Psoas muscle (tissue), 7 donors: ENCODE measurements at regions not wholly inside any gene's neighbourhood (a gene's known extent, or its start where the extent isn't known, plus 50 kb on each side); places are given as distances from the start of the nearest gene placed in this dataset.

Experiments
- ATAC-seq, 4 donors: fragments of 200-7000 bp; cut with Tn5 transposase; one replicate each; pipeline ENCODE4 v1.9.1; 2020; ENCODE audit warnings: moderate library complexity in 3 of 4, mild to moderate bottlenecking in 2 of 4
- DNase-seq, 2 donors: peaks; one replicate each; pipeline ENCODE4 v3.0.0-alpha.2; 2020
- H3K27ac ChIP-seq: fragments of 200-600 bp; one replicate; pipeline ENCODE4 v1.8.0; 2022
- H3K27me3 ChIP-seq, 3 donors: fragments of 200-600 bp in 1 of 3; one replicate each; pipeline versions ENCODE4 v1.6.1 to v1.8.0; 2013 to 2022; ENCODE audit warnings: low read length in 2 of 3, mild to moderate bottlenecking in 2 of 3, moderate library complexity in 1 of 3; ENCODE audit not compliant: insufficient read depth in 3 of 3
- H3K36me3 ChIP-seq, 2 donors: fragments of 200-600 bp in 1 of 2; one replicate each; pipeline versions ENCODE4 v1.6.1 to v1.8.0; 2013 to 2022; ENCODE audit warnings: low read depth in 1 of 2, mild to moderate bottlenecking in 1 of 2, moderate library complexity in 1 of 2; ENCODE audit not compliant: insufficient read depth in 1 of 2
- H3K4me1 ChIP-seq: fragments of 200-600 bp; one replicate; pipeline ENCODE4 v1.8.0; 2022
- H3K4me3 ChIP-seq: fragments of 200-600 bp; one replicate; pipeline ENCODE4 v1.8.0; 2022; ENCODE audit warnings: mild to moderate bottlenecking
- H3K9me3 ChIP-seq: fragments of 200-600 bp; one replicate; pipeline ENCODE4 v1.8.0; 2022
- WGBS, 3 donors: extraction: QIAGEN DNeasy Blood & Tissue Kit; methylation state at CpG; one replicate each; pipeline versions ENCODE4 v1.1.6 to v1.1.7; 2013; 5-methylcytosine and 5-hydroxymethylcytosine counted together
- intact Hi-C, 2 donors: fragments of 100-400 bp; cut with DNase I; formaldehyde crosslinking; loops; one replicate each; pipeline versions ENCODE4 v1.11.0 to v1.14.2; 2022
- TF ChIP-seq, protein P1 (sequence below): fragments of 200-600 bp; IDR thresholded peaks from one replicate; pipeline ENCODE4 v1.8.0; 2022; ENCODE audit warnings: antibody characterized with exemption
- donor health status: healthy with polysubstance abuse.
- donor health status: DM: no; HTN: no; CAD: no; lungs with moderate emphysema.
- donor health status: Bipolar disorder and iron deficiency.
- donor health status: healthy.
- donor health status: DM: yes; HTN: yes; CAD: no.
- donor health status: DM: no; HTN: no; CAD: no.
- donor health status: DM: yes; HTN: yes; CAD: no.

- Histone ChIP-seq H3K27ac (no peak overlapping the region), H3K9me3 (peaks cover under 1% of the 10 kb centered on the region), H3K4me3 (no peak overlapping the region), H3K27me3 (no peaks in the 10 kb centered on the region), H3K4me1 (no peaks in the 10 kb centered on the region), H3K36me3 (no peaks in the 10 kb centered on the region)
- ATAC-seq (no peak), DNase-seq (no peak)
- TF ChIP-seq, protein P1, sequence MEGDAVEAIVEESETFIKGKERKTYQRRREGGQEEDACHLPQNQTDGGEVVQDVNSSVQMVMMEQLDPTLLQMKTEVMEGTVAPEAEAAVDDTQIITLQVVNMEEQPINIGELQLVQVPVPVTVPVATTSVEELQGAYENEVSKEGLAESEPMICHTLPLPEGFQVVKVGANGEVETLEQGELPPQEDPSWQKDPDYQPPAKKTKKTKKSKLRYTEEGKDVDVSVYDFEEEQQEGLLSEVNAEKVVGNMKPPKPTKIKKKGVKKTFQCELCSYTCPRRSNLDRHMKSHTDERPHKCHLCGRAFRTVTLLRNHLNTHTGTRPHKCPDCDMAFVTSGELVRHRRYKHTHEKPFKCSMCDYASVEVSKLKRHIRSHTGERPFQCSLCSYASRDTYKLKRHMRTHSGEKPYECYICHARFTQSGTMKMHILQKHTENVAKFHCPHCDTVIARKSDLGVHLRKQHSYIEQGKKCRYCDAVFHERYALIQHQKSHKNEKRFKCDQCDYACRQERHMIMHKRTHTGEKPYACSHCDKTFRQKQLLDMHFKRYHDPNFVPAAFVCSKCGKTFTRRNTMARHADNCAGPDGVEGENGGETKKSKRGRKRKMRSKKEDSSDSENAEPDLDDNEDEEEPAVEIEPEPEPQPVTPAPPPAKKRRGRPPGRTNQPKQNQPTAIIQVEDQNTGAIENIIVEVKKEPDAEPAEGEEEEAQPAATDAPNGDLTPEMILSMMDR: no peak
- WGBS, 3 donors: 60 to 74% (median 64%) methylated on average over 2 of the region's 2 CpGs
- intact Hi-C loops: no loop called here
Measured at GRCh38 chr6:127053032-127053874, 65.2 kb upstream of the RSPO3 start.

DNA sequence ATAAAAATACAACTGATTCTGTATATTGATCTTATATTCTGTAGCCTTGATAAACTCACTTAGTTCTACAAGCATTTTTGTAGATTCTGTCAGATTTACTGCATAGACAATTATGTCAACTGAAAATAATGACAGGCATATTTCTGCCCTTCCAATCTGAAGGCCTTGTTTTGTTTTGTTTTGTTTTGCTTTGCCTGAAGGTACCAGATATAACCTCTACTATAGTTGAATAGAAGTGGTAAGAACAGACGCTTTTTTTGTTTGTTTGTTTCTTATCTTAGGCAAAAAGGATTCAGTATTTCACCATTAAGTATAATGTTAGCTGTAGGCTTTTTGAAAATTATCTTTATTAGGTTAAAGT lies 64.6 kb upstream of the RSPO3 start:
- no peak for ATAC-seq
- H3K9me3 ChIP-seq: no peaks in the 10 kb centered on the region

DNA sequence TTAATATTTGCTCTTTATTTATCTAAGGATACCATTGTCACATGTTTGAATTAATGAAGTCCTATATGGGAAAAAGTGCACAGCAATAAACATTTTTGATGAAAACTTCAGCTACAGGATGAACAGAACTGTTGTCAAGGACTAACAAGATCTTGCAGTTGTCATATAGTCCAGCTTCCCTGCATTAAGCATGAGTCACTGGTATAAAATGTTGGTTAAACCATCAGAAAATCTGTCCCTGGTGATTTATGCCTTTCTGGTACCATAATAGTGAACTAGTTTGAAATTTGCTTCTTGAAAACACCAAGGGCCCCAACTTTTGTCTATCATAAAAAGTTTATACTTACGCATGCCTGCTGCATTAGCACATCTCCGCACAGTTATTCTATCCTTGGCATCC lies 60.4 kb upstream of the RSPO3 start:
- no peak overlapping the region for H3K4me3 ChIP-seq
- TF ChIP-seq, protein P1: no peak
- DNase-seq (no peak), ATAC-seq (no peak)
- H3K9me3 ChIP-seq: peaks cover 5% of the 10 kb centered on the region
- WGBS, 3 donors: 97 to 100% (median 98%) methylated on average over 2 of the region's 2 CpGs
- H3K36me3 ChIP-seq: no peaks in the 10 kb centered on the region
- no peak overlapping the region for H3K27ac ChIP-seq
- intact Hi-C loops: no loop called here
- H3K27me3 ChIP-seq: no peaks in the 10 kb centered on the region
- H3K4me1 ChIP-seq: no peaks in the 10 kb centered on the region

More for the DNA sequence above, 64.6 kb upstream of the RSPO3 start:
- Histone ChIP-seq H3K27ac (no peak overlapping the region), H3K36me3 (no peaks in the 10 kb centered on the region), H3K4me3 (no peak overlapping the region), H3K4me1 (no peaks in the 10 kb centered on the region), H3K27me3 (no peaks in the 10 kb centered on the region)
- intact Hi-C loops: no loop called here
- DNase-seq: no peak
- 86 to 90% (median 87%) methylated on average over 1 of the region's 1 CpG for WGBS, 3 donors
- TF ChIP-seq, protein P1: no peak

DNA sequence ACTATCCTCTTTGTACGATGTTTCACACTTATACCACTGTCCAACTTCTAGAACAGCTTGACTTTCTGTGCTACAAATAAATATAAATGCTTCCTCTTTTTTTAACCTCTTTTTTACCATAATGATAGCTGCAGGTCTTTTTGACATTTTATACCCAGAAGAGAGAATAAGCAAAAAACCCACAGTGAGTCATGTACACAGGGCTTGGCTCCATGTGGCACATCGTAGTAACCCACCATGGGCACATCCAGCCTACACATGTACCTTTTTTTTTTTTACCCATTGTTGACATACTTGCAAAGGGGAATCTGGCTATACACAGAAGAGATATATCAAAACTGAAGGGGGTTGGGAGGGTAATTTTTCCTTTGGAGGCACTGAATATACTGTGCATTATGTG lies 59.5 kb upstream of the RSPO3 start:
- H3K36me3 ChIP-seq: no peaks in the 10 kb centered on the region
- intact Hi-C loops: no loop called here
- H3K9me3 ChIP-seq: peaks cover 5% of the 10 kb centered on the region
- H3K27me3 ChIP-seq: no peaks in the 10 kb centered on the region
- no peak overlapping the region for H3K4me3 ChIP-seq
- WGBS, 3 donors: 80 to 82% (median 81%) methylated on average over 2 of the region's 2 CpGs
- DNase-seq: no peak
- H3K4me1 ChIP-seq: no peaks in the 10 kb centered on the region
- no peak for ATAC-seq
- TF ChIP-seq, protein P1: no peak
- no peak overlapping the region for H3K27ac ChIP-seq
